Memory B cell (primary cell): ENCODE measurements at regions not wholly inside any gene's neighbourhood (a gene's known extent, or its start where the extent isn't known, plus 50 kb on each side); places are given as distances from the start of the nearest gene placed in this dataset.
"Not testable (repeated sequence)": the region's sequence is repeated elsewhere in the genome, so short reads cannot be mapped to it uniquely, and the experiment has no call there.

ENCODE experiments used
- ATAC-seq: fragments of 150-1000 bp; cut with Tn5 transposase; 2 replicates; pipeline ENCODE4 v1.10.0; 2021; ENCODE audit warnings: low read depth, mild to moderate bottlenecking, moderate library complexity
- DNase-seq, 2 donors: peaks; one replicate each; pipeline ENCODE4 v3.0.0; 2022; ENCODE audit warnings: low spot score in 2 of 2
- H3K27ac Mint-ChIP-seq: one replicate; pipeline ENCODE4 v1.8.0; 2022; ENCODE audit warnings: mild to moderate bottlenecking, moderate library complexity, mixed read lengths
- H3K27me3 Mint-ChIP-seq: one replicate; pipeline ENCODE4 v1.8.0; 2022; ENCODE audit warnings: mixed read lengths
- H3K36me3 Mint-ChIP-seq: one replicate; pipeline ENCODE4 v1.8.0; 2022; ENCODE audit warnings: mild to moderate bottlenecking, mixed read lengths
- H3K4me1 Mint-ChIP-seq: one replicate; pipeline ENCODE4 v1.8.0; 2022; ENCODE audit warnings: mixed read lengths
- H3K4me3 Mint-ChIP-seq: one replicate; pipeline ENCODE4 v1.8.0; 2022; ENCODE audit warnings: mild to moderate bottlenecking, moderate library complexity, mixed read lengths
- H3K9me3 Mint-ChIP-seq: one replicate; pipeline ENCODE4 v1.8.0; 2022; ENCODE audit warnings: mixed read lengths

- H3K36me3 Mint-ChIP-seq = no peaks in the 10 kb centered on the region
- H3K9me3 Mint-ChIP-seq = no peaks in the 10 kb centered on the region
- ATAC-seq (no peak), DNase-seq (no peak)
- H3K27me3 Mint-ChIP-seq = no peaks in the 10 kb centered on the region
- H3K27ac Mint-ChIP-seq = no peak overlapping the region
- no peaks in the 10 kb centered on the region for H3K4me1 Mint-ChIP-seq
- no peak overlapping the region for H3K4me3 Mint-ChIP-seq
Observed at GRCh38 chr4:130859991-130860390, 1764.0 kb downstream of the C4orf33 start.

- no peaks in the 10 kb centered on the region for H3K9me3 Mint-ChIP-seq
- H3K27me3 Mint-ChIP-seq = no peaks in the 10 kb centered on the region
- no peak overlapping the region for H3K4me3 Mint-ChIP-seq
- H3K27ac Mint-ChIP-seq = no peak overlapping the region
- no peaks in the 10 kb centered on the region for H3K36me3 Mint-ChIP-seq
- no peaks in the 10 kb centered on the region for H3K4me1 Mint-ChIP-seq
- ATAC-seq (no peak), DNase-seq (no peak)
Observed at GRCh38 chr4:130896920-130897319, 1801.0 kb downstream of the C4orf33 start.

DNA sequence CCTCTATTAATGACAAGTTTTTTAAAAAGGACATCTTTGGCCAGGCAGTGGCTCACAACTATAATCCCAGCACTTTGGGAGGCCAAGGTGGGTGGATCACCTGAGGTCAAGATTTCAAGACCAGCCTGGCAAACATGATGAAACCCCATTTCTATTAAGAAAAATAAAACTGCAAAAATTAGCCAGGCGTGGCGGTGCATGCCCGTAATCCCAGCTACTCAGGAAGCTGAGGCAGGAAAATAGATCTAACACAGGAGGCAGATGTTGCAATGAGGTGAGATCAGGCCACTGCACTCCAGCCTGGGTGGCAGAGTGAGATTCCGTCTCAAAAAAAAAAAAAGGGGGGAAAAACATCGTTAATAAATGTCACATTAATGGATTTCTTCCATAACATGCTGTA lies 1805.4 kb downstream of the C4orf33 start:
- Mint-ChIP-seq H3K36me3 (no peaks in the 10 kb centered on the region), H3K4me3 (no peak overlapping the region), H3K4me1 (no peaks in the 10 kb centered on the region), H3K27me3 (no peaks in the 10 kb centered on the region), H3K27ac (no peak overlapping the region), H3K9me3 (no peaks in the 10 kb centered on the region)
- DNase-seq (no peak), ATAC-seq (no peak)

DNA sequence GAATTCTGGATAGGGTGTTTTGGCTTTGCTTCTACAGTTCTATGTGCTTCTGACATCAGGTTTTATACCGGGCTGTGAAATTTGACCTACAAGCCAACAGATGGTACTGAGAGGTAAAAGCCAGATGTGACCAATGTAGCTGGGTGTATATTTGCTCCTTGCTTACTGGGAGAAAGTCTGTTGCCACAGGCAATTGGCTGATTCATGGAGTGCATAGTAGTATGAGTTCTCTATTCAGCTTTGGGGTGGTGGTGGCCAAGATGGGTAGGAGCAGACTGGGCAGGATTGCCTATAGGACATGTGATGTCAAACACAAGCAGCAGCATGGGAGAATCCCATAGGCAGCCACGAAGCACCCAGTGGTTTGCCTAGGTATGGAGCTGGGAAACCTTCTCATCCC lies 1827.0 kb downstream of the C4orf33 start:
- Mint-ChIP-seq H3K4me3 (no peak overlapping the region), H3K36me3 (no peaks in the 10 kb centered on the region), H3K9me3 (peaks cover 10% of the 10 kb centered on the region), H3K4me1 (no peaks in the 10 kb centered on the region), H3K27me3 (no peaks in the 10 kb centered on the region), H3K27ac (no peak overlapping the region)
- DNase-seq (no peak), ATAC-seq (no peak)

DNA sequence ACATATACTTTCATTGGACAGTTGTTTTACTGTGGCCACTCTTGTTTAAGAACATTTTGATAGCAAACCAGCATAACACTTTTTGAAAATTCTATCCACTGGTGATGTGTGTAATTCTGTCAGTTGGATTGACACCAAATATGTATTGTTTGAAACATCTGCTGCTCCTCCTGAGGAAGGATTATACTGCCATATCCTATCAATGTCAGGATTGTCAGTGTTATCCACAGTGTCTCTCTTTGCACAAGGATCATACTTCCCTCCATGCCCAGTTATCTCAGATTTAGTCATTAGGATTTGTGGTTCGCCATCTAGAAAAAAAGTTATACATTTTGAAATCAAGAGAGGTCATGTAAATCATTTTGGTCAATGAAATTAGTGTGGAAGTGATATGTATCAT lies 1859.6 kb downstream of the C4orf33 start:
- H3K36me3 Mint-ChIP-seq = no peaks in the 10 kb centered on the region
- H3K27ac Mint-ChIP-seq = no peak overlapping the region
- ATAC-seq (no peak), DNase-seq (no peak)
- H3K4me1 Mint-ChIP-seq = no peaks in the 10 kb centered on the region
- no peak overlapping the region for H3K4me3 Mint-ChIP-seq
- no peaks in the 10 kb centered on the region for H3K27me3 Mint-ChIP-seq
- no peaks in the 10 kb centered on the region for H3K9me3 Mint-ChIP-seq

- no peaks in the 10 kb centered on the region for H3K4me1 Mint-ChIP-seq
- H3K27ac Mint-ChIP-seq = no peak overlapping the region
- no peak for ATAC-seq
- peaks cover 2% of the 10 kb centered on the region for H3K9me3 Mint-ChIP-seq
- H3K27me3 Mint-ChIP-seq = no peaks in the 10 kb centered on the region
- no peaks in the 10 kb centered on the region for H3K36me3 Mint-ChIP-seq
- no peak for DNase-seq
- no peak overlapping the region for H3K4me3 Mint-ChIP-seq
Observed at GRCh38 chr4:130985371-130985770, 1889.4 kb downstream of the C4orf33 start.

DNA sequence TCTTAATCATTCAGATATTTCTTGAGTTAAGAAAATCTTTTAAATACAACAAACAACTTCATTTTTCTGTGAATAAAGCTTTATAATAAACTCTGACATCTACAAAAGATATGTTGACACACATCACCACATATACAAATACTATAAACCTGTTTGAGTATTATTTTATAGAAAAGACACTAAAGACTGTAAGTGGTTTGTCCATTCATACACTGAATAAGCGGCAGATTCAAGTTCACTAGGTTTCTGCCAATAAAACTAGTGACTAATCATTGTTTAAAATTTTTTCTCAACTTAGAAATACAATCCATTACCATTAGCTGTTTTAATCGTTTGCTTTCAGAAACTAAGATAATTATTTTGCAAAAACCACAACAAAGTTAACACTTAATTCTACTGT lies 1900.0 kb downstream of the C4orf33 start:
- Mint-ChIP-seq H3K27ac (no peak overlapping the region), H3K4me1 (no peaks in the 10 kb centered on the region), H3K4me3 (no peak overlapping the region), H3K9me3 (peaks cover 3% of the 10 kb centered on the region), H3K36me3 (no peaks in the 10 kb centered on the region), H3K27me3 (no peaks in the 10 kb centered on the region)
- no peak for ATAC-seq
- DNase-seq = no peak

DNA sequence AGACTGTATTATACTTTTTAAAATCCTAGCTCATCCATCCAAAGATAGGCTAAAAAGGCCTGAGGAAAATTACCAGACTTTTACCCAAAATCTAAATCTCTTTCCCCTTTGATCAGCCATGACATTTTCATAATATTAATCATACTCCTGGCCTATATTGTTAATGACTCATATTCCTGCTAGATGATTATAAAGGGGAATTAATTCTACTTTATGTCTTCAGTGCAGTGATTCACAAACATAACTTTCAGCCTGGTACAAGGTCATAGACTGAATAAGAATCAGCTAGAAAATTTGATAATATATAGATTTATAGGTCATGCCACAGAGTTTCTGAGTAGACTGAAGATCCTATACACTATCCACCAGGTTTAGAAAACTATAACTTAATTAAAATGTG lies 1905.4 kb downstream of the C4orf33 start:
- DNase-seq (no peak), ATAC-seq (no peak)
- no peak overlapping the region for H3K4me3 Mint-ChIP-seq
- H3K27me3 Mint-ChIP-seq = no peaks in the 10 kb centered on the region
- no peaks in the 10 kb centered on the region for H3K36me3 Mint-ChIP-seq
- no peak overlapping the region for H3K27ac Mint-ChIP-seq
- H3K4me1 Mint-ChIP-seq = no peaks in the 10 kb centered on the region
- no peaks in the 10 kb centered on the region for H3K9me3 Mint-ChIP-seq

- ATAC-seq (no peak), DNase-seq (no peak)
- no peak overlapping the region for H3K27ac Mint-ChIP-seq
- no peaks in the 10 kb centered on the region for H3K36me3 Mint-ChIP-seq
- no peak overlapping the region for H3K4me3 Mint-ChIP-seq
- H3K9me3 Mint-ChIP-seq = no peaks in the 10 kb centered on the region
- H3K4me1 Mint-ChIP-seq = no peaks in the 10 kb centered on the region
- no peaks in the 10 kb centered on the region for H3K27me3 Mint-ChIP-seq
Observed at GRCh38 chr4:131002132-131002531, 1906.2 kb downstream of the C4orf33 start.

DNA sequence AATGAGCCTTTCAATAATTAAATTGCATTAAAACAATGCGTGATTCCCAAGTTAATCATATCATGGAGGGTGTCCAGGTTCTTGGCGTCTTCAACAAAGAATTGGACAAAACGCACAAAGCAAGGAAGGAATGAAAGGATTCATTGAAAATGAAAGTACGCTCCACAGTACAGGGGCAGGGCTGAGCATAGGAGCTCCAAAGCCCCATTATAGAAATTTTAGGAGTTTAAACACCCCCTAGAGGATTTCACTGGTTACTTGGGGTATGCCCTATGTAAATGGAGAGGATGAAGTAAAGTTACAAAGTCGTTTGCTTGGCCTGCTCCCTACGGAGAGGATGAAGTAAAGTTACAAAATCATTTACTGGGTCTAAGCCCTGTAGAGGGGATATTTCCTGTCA lies 1910.4 kb downstream of the C4orf33 start:
- no peak overlapping the region for H3K4me3 Mint-ChIP-seq
- ATAC-seq (no peak), DNase-seq (no peak)
- no peak overlapping the region for H3K27ac Mint-ChIP-seq
- H3K36me3 Mint-ChIP-seq = no peaks in the 10 kb centered on the region
- no peaks in the 10 kb centered on the region for H3K4me1 Mint-ChIP-seq
- H3K9me3 Mint-ChIP-seq = no peaks in the 10 kb centered on the region
- H3K27me3 Mint-ChIP-seq = no peaks in the 10 kb centered on the region

- H3K4me1 Mint-ChIP-seq, ATAC-seq, H3K36me3 Mint-ChIP-seq, H3K27ac Mint-ChIP-seq, H3K9me3 Mint-ChIP-seq, H3K27me3 Mint-ChIP-seq, DNase-seq, H3K4me3 Mint-ChIP-seq: not testable (repeated sequence)
Observed at GRCh38 chr4:131011961-131012360, 1916.0 kb downstream of the C4orf33 start.

- no peaks in the 10 kb centered on the region for H3K9me3 Mint-ChIP-seq
- H3K36me3 Mint-ChIP-seq = no peaks in the 10 kb centered on the region
- H3K4me3 Mint-ChIP-seq = no peak overlapping the region
- no peaks in the 10 kb centered on the region for H3K27me3 Mint-ChIP-seq
- no peak overlapping the region for H3K27ac Mint-ChIP-seq
- H3K4me1 Mint-ChIP-seq = no peaks in the 10 kb centered on the region
- no peak for ATAC-seq
- DNase-seq = no peak
Observed at GRCh38 chr4:131013226-131013625, 1917.3 kb downstream of the C4orf33 start.

DNA sequence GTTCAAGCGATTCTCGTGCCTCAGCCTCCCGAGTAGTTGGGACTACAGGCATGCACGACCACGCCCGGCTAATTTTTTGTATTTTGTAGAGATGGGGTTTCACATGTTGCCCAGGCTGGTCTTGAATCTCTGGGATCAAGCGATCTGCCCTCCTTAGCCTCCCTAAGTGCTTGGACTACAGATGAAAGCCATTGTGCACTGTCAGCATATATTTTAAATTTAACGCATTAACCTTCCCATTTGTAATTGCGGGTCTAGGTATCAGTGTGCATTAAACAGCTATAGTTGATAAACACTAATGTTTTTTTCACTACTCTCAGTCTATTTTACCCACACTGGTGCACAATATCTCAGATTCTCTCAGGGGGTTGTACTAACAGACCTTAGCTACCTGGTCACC lies 1930.8 kb downstream of the C4orf33 start:
- ATAC-seq = no peak
- Mint-ChIP-seq H3K27ac (no peak overlapping the region), H3K4me1 (no peaks in the 10 kb centered on the region), H3K9me3 (peaks cover 4% of the 10 kb centered on the region), H3K4me3 (no peak overlapping the region), H3K36me3 (no peaks in the 10 kb centered on the region), H3K27me3 (no peaks in the 10 kb centered on the region)
- DNase-seq = no peak

GRCh38 chr4:131044368-131044767 lies 1948.4 kb downstream of the C4orf33 start:
- DNase-seq (no peak), ATAC-seq (no peak)
- H3K9me3 Mint-ChIP-seq = peaks cover 3% of the 10 kb centered on the region
- no peak overlapping the region for H3K4me3 Mint-ChIP-seq
- H3K27me3 Mint-ChIP-seq = no peaks in the 10 kb centered on the region
- no peaks in the 10 kb centered on the region for H3K36me3 Mint-ChIP-seq
- no peak overlapping the region for H3K27ac Mint-ChIP-seq
- H3K4me1 Mint-ChIP-seq = no peaks in the 10 kb centered on the region

GRCh38 chr4:131046821-131047220 lies 1950.9 kb downstream of the C4orf33 start:
- DNase-seq (no peak), ATAC-seq (no peak)
- Mint-ChIP-seq H3K4me3 (no peak overlapping the region), H3K9me3 (peaks cover 4% of the 10 kb centered on the region), H3K27ac (no peak overlapping the region), H3K36me3 (no peaks in the 10 kb centered on the region), H3K27me3 (no peaks in the 10 kb centered on the region), H3K4me1 (no peaks in the 10 kb centered on the region)

GRCh38 chr4:131052646-131053045 lies 1956.7 kb downstream of the C4orf33 start:
- H3K9me3 Mint-ChIP-seq = peaks cover 5% of the 10 kb centered on the region
- no peak overlapping the region for H3K4me3 Mint-ChIP-seq
- H3K4me1 Mint-ChIP-seq = no peaks in the 10 kb centered on the region
- no peak for ATAC-seq
- no peak for DNase-seq
- no peaks in the 10 kb centered on the region for H3K27me3 Mint-ChIP-seq
- no peak overlapping the region for H3K27ac Mint-ChIP-seq
- no peaks in the 10 kb centered on the region for H3K36me3 Mint-ChIP-seq
